Subcutaneous abdominal adipose tissue (tissue), 5 donors: ENCODE measurements at regions not wholly inside any gene's neighbourhood (a gene's known extent, or its start where the extent isn't known, plus 50 kb on each side); places are given as distances from the start of the nearest gene placed in this dataset.

Experiments used
- H3K27ac ChIP-seq: one replicate; pipeline ENCODE4 v1.7.0; 2013; ENCODE audit warnings: low read depth, mild to moderate bottlenecking, inconsistent platforms, low read length, moderate library complexity
- H3K27me3 ChIP-seq, 5 donors: one replicate each; pipeline ENCODE4 v1.7.0; 2013; ENCODE audit warnings: low read length in 5 of 5, inconsistent platforms in 1 of 5; ENCODE audit not compliant: control insufficient read depth in 5 of 5, insufficient read depth in 4 of 5
- H3K36me3 ChIP-seq, 5 donors: one replicate each; pipeline ENCODE4 v1.7.0; 2013; ENCODE audit warnings: low read length in 5 of 5; ENCODE audit not compliant: control insufficient read depth in 5 of 5, insufficient read depth in 5 of 5
- H3K4me1 ChIP-seq, 5 donors: one replicate each; pipeline ENCODE4 v1.7.0; 2013; ENCODE audit warnings: low read length in 5 of 5, mild to moderate bottlenecking in 3 of 5, moderate library complexity in 1 of 5; ENCODE audit not compliant: control insufficient read depth in 5 of 5, insufficient read depth in 5 of 5
- H3K4me3 ChIP-seq, 5 donors: one replicate each; pipeline ENCODE4 v1.7.0; 2013; ENCODE audit warnings: low read length in 5 of 5, low read depth in 1 of 5
- H3K9ac ChIP-seq, 5 donors: one replicate each; pipeline ENCODE4 v1.7.0; 2013; ENCODE audit warnings: low read length in 5 of 5, mild to moderate bottlenecking in 4 of 5, moderate library complexity in 3 of 5
- H3K9me3 ChIP-seq, 5 donors: one replicate each; pipeline ENCODE4 v1.7.0; 2013; ENCODE audit warnings: low read length in 5 of 5; ENCODE audit not compliant: control insufficient read depth in 5 of 5
- donor health status: healthy.
- donor health status: healthy.
- donor health status: healthy.
- donor health status: healthy.
- donor health status: healthy.

- H3K9me3 ChIP-seq = no peaks in the 10 kb centered on the region
- peaks cover 0 to 5% (median 0%) of the 10 kb centered on the region in 5 donors for H3K4me1 ChIP-seq
- H3K27me3 ChIP-seq = no peaks in the 10 kb centered on the region
- H3K27ac ChIP-seq = no peak overlapping the region
- H3K36me3 ChIP-seq = no peaks in the 10 kb centered on the region
- no peak overlapping the region for H3K4me3 ChIP-seq
- no peak overlapping the region for H3K9ac ChIP-seq
Observed at GRCh38 chr12:90004319-90005074, 295.9 kb upstream of the ATP2B1 start.

- H3K9ac ChIP-seq = no peak overlapping the region
- H3K4me1 ChIP-seq = peaks cover 0 to 5% (median 0%) of the 10 kb centered on the region in 5 donors
Observed at GRCh38 chr12:90003688-90004087, 295.1 kb upstream of the ATP2B1 start.

GRCh38 chr12:90000721-90001120 lies 292.1 kb upstream of the ATP2B1 start:
- Histone ChIP-seq H3K9ac (no peak overlapping the region), H3K27ac (no peak overlapping the region), H3K4me3 (no peak overlapping the region), H3K9me3 (no peaks in the 10 kb centered on the region), H3K27me3 (no peaks in the 10 kb centered on the region), H3K36me3 (no peaks in the 10 kb centered on the region), H3K4me1 (peaks cover 0 to 5% (median 0%) of the 10 kb centered on the region in 5 donors)

More at GRCh38 chr12:90003688-90004087, 295.1 kb upstream of the ATP2B1 start:
- H3K27ac ChIP-seq = no peak overlapping the region
- H3K9me3 ChIP-seq = no peaks in the 10 kb centered on the region
- no peaks in the 10 kb centered on the region for H3K36me3 ChIP-seq
- no peaks in the 10 kb centered on the region for H3K27me3 ChIP-seq
- H3K4me3 ChIP-seq = no peak overlapping the region

- H3K27ac ChIP-seq = no peak overlapping the region
- H3K27me3 ChIP-seq = no peaks in the 10 kb centered on the region
- H3K36me3 ChIP-seq = no peaks in the 10 kb centered on the region
Observed at GRCh38 chr12:89999699-90000505, 291.3 kb upstream of the ATP2B1 start.

GRCh38 chr12:89995870-89996269 lies 287.2 kb upstream of the ATP2B1 start:
- H3K27me3 ChIP-seq = no peaks in the 10 kb centered on the region
- H3K27ac ChIP-seq = no peak overlapping the region
- H3K9me3 ChIP-seq = no peaks in the 10 kb centered on the region
- no peak overlapping the region for H3K9ac ChIP-seq
- no peak overlapping the region for H3K4me3 ChIP-seq
- peaks cover 0 to 5% (median 0%) of the 10 kb centered on the region in 5 donors for H3K4me1 ChIP-seq
- H3K36me3 ChIP-seq = no peaks in the 10 kb centered on the region

More at GRCh38 chr12:89999699-90000505, 291.3 kb upstream of the ATP2B1 start:
- H3K4me1 ChIP-seq = peaks cover 0 to 5% (median 0%) of the 10 kb centered on the region in 5 donors
- H3K9ac ChIP-seq = no peak overlapping the region
- no peak overlapping the region for H3K4me3 ChIP-seq
- no peaks in the 10 kb centered on the region for H3K9me3 ChIP-seq

- Histone ChIP-seq H3K4me3 (no peak overlapping the region), H3K9me3 (no peaks in the 10 kb centered on the region), H3K27ac (no peak overlapping the region), H3K36me3 (no peaks in the 10 kb centered on the region), H3K9ac (no peak overlapping the region), H3K4me1 (peaks cover 0 to 4% (median 0%) of the 10 kb centered on the region in 5 donors), H3K27me3 (no peaks in the 10 kb centered on the region)
Observed at GRCh38 chr12:89994911-89995310, 286.3 kb upstream of the ATP2B1 start.

- peaks cover 0 to 4% (median 0%) of the 10 kb centered on the region in 5 donors for H3K4me1 ChIP-seq
- no peaks in the 10 kb centered on the region for H3K36me3 ChIP-seq
- H3K9me3 ChIP-seq = no peaks in the 10 kb centered on the region
- no peak overlapping the region for H3K27ac ChIP-seq
- no peak overlapping the region for H3K9ac ChIP-seq
- no peaks in the 10 kb centered on the region for H3K27me3 ChIP-seq
- no peak overlapping the region for H3K4me3 ChIP-seq
Observed at GRCh38 chr12:89993632-89994031, 285.0 kb upstream of the ATP2B1 start.

GRCh38 chr12:89992668-89993451 lies 284.2 kb upstream of the ATP2B1 start:
- no peak overlapping the region for H3K4me3 ChIP-seq
- peaks cover 0 to 4% (median 0%) of the 10 kb centered on the region in 5 donors for H3K4me1 ChIP-seq
- H3K27ac ChIP-seq = no peak overlapping the region
- no peaks in the 10 kb centered on the region for H3K27me3 ChIP-seq
- H3K9ac ChIP-seq = no peak overlapping the region
- H3K36me3 ChIP-seq = no peaks in the 10 kb centered on the region
- H3K9me3 ChIP-seq = no peaks in the 10 kb centered on the region

- no peaks in the 10 kb centered on the region for H3K27me3 ChIP-seq
- no peaks in the 10 kb centered on the region for H3K36me3 ChIP-seq
- no peak overlapping the region for H3K4me3 ChIP-seq
- H3K27ac ChIP-seq = no peak overlapping the region
- H3K9me3 ChIP-seq = no peaks in the 10 kb centered on the region
- peaks cover 0 to 4% (median 0%) of the 10 kb centered on the region in 5 donors for H3K4me1 ChIP-seq
- H3K9ac ChIP-seq = no peak overlapping the region
Observed at GRCh38 chr12:89991807-89992590, 283.4 kb upstream of the ATP2B1 start.
